Pancreas (tissue), 10 donors: ENCODE measurements at regions not wholly inside any gene's neighbourhood (a gene's known extent, or its start where the extent isn't known, plus 50 kb on each side); places are given as distances from the start of the nearest gene placed in this dataset.
"Not testable (repeated sequence)": the region's sequence is repeated elsewhere in the genome, so short reads cannot be mapped to it uniquely, and the experiment has no call there.

ENCODE experiments used
- ATAC-seq, 4 donors: fragments of 200-7000 bp; cut with Tn5 transposase; one replicate each; pipeline versions ENCODE4 v1.8.0 to v1.9.1; 2020; ENCODE audit warnings: mild to moderate bottlenecking in 4 of 4, moderate library complexity in 4 of 4
- DNase-seq, 6 donors: peaks; one replicate each; pipeline ENCODE4 v3.0.0-alpha.2; 2020
- FAIRE-seq: peaks from 2 replicates; lab custom pipeline; 2012; peaks lifted over from hg19 to GRCh38; lab: Jason Lieb, UNC
- H3K27ac ChIP-seq, 4 donors: fragments of 200-600 bp; sonication (generic); 1 replicate in 3 of 4; 2 replicates in 1 of 4; pipeline versions ENCODE4 v1.5.0 to v1.8.0; 2020
- H3K27me3 ChIP-seq, 4 donors: fragments of 200-600 bp; one replicate each; pipeline ENCODE4 v1.8.0; 2021
- H3K36me3 ChIP-seq, 3 donors: fragments of 200-600 bp; sonication (generic) in 1 of 3; one replicate each; pipeline versions ENCODE4 v1.5.0 to v1.8.0; 2020 to 2021
- H3K4me1 ChIP-seq, 3 donors: fragments of 200-600 bp; one replicate each; pipeline ENCODE4 v1.8.0; 2021
- H3K4me3 ChIP-seq, 4 donors: fragments of 200-600 bp; sonication (generic) in 2 of 4; one replicate each; pipeline versions ENCODE4 v1.5.0 to v1.8.0; 2020 to 2021
- H3K9me3 ChIP-seq, 4 donors: fragments of 200-600 bp; one replicate each; pipeline ENCODE4 v1.8.0; 2021
- WGBS, 2 donors: extraction: QIAGEN DNeasy Blood & Tissue Kit; methylation state at CpG; one replicate each; pipeline ENCODE4 v1.1.7; 2013; 5-methylcytosine and 5-hydroxymethylcytosine counted together
- intact Hi-C, 3 donors: fragments of 100-400 bp; cut with DNase I; formaldehyde crosslinking; loops; one replicate each; pipeline versions ENCODE4 v1.11.1 to v1.14.2; 2022
- TF ChIP-seq, protein P1 (sequence below), 4 donors: fragments of 200-600 bp; sonication (generic) in 3 of 4; IDR thresholded peaks; one replicate each; pipeline versions ENCODE4 v1.5.0 to v1.8.0; 2021; ENCODE audit warnings: antibody characterized with exemption in 4 of 4
- donor health status: healthy with polysubstance abuse.
- donor health status: DM: no; HTN: no; CAD: no; lungs with moderate emphysema.
- donor health status: DM: no; HTN: no; CAD: no.
- donor health status: control.
- donor health status: control.
- donor health status: Bipolar disorder and iron deficiency.
- donor health status: DM: yes; HTN: yes; CAD: no.
- donor health status: DM: no; HTN: no; CAD: no.
- donor health status: DM: no; HTN: no; CAD: no.
- donor health status: DM: yes; HTN: yes; CAD: no.

DNA sequence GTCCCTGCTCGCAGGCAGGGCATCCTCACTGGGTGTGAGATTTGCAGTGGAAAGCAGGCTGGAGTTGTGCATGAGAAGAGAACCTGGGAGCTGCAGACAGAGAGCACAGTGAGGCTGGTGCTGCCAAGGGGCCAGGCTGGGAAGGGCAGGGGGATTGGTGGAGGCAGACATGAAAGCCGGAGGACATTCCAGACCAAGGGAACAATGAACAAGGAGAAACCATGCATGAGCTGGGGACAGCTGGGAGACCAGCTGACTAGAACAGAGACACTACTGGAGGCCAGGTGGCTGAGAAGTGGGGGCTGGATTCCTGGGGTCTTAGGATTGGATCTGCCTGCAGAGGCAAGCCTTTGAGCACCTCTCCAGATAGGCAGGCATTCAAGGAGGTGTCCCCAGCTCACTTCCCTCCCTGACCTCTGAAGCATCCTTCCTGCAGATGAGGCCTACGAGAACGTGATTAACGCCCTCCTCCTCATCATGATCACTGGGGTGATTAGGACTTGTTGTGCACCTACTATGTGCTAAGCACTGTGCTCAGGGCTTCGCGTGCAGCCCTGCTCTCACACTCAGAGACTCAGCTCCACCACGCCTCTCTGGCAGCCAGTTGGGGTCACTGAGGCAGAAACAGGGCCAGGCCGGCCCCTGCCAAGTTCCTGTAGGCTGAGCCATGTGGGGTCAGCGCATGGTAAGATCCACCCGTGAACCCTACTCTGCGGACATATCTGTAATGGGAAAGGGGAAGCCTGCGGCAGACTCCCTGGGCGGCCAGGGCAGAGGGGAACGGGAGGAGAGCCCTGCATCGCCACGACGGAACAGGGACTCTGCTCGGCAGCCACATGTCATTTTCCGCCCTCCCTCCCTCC, 74.8 kb upstream of the SLC66A3 start:
- DNase-seq (peak in 1 of 6 donors; percentile 30), FAIRE-seq (no peak), ATAC-seq (no peak)
- no peaks in the 10 kb centered on the region for H3K27me3 ChIP-seq
- TF ChIP-seq, protein P1, sequence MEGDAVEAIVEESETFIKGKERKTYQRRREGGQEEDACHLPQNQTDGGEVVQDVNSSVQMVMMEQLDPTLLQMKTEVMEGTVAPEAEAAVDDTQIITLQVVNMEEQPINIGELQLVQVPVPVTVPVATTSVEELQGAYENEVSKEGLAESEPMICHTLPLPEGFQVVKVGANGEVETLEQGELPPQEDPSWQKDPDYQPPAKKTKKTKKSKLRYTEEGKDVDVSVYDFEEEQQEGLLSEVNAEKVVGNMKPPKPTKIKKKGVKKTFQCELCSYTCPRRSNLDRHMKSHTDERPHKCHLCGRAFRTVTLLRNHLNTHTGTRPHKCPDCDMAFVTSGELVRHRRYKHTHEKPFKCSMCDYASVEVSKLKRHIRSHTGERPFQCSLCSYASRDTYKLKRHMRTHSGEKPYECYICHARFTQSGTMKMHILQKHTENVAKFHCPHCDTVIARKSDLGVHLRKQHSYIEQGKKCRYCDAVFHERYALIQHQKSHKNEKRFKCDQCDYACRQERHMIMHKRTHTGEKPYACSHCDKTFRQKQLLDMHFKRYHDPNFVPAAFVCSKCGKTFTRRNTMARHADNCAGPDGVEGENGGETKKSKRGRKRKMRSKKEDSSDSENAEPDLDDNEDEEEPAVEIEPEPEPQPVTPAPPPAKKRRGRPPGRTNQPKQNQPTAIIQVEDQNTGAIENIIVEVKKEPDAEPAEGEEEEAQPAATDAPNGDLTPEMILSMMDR (IDR thresholded peaks at IDR 0.05): no peak
- no peaks in the 10 kb centered on the region for H3K9me3 ChIP-seq
- no peaks in the 10 kb centered on the region for H3K36me3 ChIP-seq
- intact Hi-C loops: no loop called here
- no peak overlapping the region for H3K27ac ChIP-seq
- no peaks in the 10 kb centered on the region for H3K4me1 ChIP-seq
- WGBS, 2 donors: 89 to 91% methylated on average over 18 to 20 of the region's 20 CpGs
- H3K4me3 ChIP-seq: no peak overlapping the region

- TF ChIP-seq, protein P1 (IDR thresholded peaks at IDR 0.05): no peak
- no peaks in the 10 kb centered on the region for H3K36me3 ChIP-seq
- intact Hi-C loops: no loop called here
- no peak overlapping the region for H3K27ac ChIP-seq
- no peaks in the 10 kb centered on the region for H3K4me1 ChIP-seq
- FAIRE-seq (no peak), DNase-seq (no peak), ATAC-seq (no peak)
- WGBS, 2 donors: 84 to 85% methylated on average over 6 of the region's 6 CpGs
- H3K4me3 ChIP-seq: no peak overlapping the region
- H3K9me3 ChIP-seq: no peaks in the 10 kb centered on the region
- no peaks in the 10 kb centered on the region for H3K27me3 ChIP-seq
Measured at GRCh38 chr2:11082880-11083279, 72.4 kb upstream of the SLC66A3 start.

DNA sequence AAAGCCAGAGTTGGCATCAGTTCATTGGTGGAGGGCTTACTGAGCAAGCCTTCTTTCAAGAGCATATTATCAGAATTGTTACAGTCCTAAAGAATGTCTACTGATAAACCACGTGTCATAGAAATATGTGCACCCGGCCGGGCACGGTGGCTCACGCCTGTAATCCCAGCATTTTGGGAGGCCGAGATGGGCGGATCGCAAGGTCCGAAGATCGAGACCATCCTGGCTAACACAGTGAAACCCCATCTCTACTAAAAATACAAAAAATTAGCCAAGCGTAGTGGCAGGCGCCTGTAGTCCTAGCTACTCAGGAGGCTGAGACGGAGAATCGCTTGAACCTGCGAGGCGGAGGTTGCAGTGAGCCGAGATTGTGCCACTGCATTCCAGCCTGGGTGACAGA, 66.4 kb upstream of the SLC66A3 start:
- H3K9me3 ChIP-seq, H3K4me1 ChIP-seq, H3K36me3 ChIP-seq, H3K27me3 ChIP-seq, intact Hi-C loops, DNase-seq, H3K4me3 ChIP-seq, H3K27ac ChIP-seq, FAIRE-seq, ATAC-seq: not testable (repeated sequence)
- 90 to 91% methylated on average over 17 of the region's 17 CpGs for WGBS, 2 donors

DNA sequence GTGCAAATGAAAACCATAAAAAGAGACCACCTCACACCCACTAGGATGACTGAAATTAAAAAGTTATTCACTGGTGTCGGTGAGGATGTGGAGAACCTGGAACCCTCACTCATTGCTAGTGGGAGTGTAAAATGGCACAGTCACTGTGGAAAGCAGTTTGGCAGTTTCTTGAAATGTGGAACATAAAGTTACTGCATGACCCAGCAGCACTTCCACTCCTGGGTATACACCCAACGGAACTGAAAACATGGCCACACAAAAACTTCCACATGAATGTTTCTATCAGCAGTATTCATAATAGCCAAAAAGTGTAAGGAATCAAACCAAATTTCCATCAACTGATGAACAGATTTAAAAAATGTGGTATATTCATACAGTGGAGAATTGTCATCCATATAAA, 65.1 kb upstream of the SLC66A3 start:
- 87 to 89% methylated on average over 2 of the region's 2 CpGs for WGBS, 2 donors
- Histone ChIP-seq H3K4me1 (no peaks in the 10 kb centered on the region), H3K4me3 (no peak overlapping the region), H3K9me3 (no peaks in the 10 kb centered on the region), H3K27me3 (no peaks in the 10 kb centered on the region), H3K27ac (no peak overlapping the region), H3K36me3 (no peaks in the 10 kb centered on the region)
- intact Hi-C loops: no loop called here
- TF ChIP-seq, protein P1 (IDR thresholded peaks at IDR 0.05): no peak
- FAIRE-seq (no peak), ATAC-seq (no peak), DNase-seq (no peak)

DNA sequence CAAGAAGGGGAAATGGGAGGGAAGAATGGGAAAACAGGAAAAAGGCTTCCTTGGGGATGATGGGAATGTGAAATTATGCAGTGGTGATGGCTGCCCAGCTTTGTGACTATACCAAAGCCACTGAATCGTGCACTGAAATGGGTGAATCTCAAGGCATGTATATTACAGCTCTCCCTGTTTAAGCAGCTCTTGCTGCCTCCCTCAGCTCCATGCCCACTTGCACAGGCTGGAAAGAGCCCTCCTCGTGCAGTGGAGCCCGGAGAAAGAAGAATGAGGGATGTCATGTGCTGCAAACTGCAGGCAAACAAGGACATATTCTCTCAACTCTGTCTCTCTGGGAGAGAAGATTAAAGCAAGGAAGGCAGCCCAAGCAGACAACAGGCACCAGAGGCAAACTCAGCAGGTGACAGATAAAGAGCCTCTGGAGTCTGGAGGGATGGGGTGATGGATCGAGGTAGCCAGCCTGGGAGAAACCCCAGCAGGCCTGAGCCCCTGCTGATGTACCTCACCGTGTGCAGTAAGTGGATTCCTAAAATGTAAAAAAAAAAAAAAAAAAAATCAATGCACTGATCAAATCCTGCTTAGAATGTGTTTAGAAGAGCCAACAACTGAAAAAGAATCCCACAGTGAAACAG, 62.4 kb upstream of the SLC66A3 start:
- Histone ChIP-seq H3K9me3 (no peaks in the 10 kb centered on the region), H3K27me3 (no peaks in the 10 kb centered on the region), H3K27ac (no peak overlapping the region), H3K36me3 (no peaks in the 10 kb centered on the region), H3K4me3 (no peak overlapping the region), H3K4me1 (no peaks in the 10 kb centered on the region)
- ATAC-seq (no peak), DNase-seq (no peak), FAIRE-seq (no peak)
- WGBS, 2 donors: 60 to 71% methylated on average over 5 of the region's 5 CpGs
- intact Hi-C loops: no loop called here
- TF ChIP-seq, protein P1 (IDR thresholded peaks at IDR 0.05): no peak
